OCI-LY7 (cell line): ENCODE measurements at regions not wholly inside any gene's neighbourhood (a gene's known extent, or its start where the extent isn't known, plus 50 kb on each side); places are given as distances from the start of the nearest gene placed in this dataset.

Experiments
- EZH2phosphoT487 ChIP-seq: fragments of 200-600 bp; sonication (generic); IDR thresholded peaks from 2 replicates; pipeline ENCODE4 v1.6.1; 2018; ENCODE audit warnings: low read depth, borderline replicate concordance, mild to moderate bottlenecking, mixed run types, antibody characterized with exemption, low read length, moderate library complexity, mixed read lengths
- TF ChIP-seq, protein P1 (sequence below): fragments of 200-600 bp; sonication (generic); conservative IDR thresholded peaks from 2 replicates; pipeline ENCODE4 v1.5.1; 2014; ENCODE audit warnings: mild to moderate bottlenecking, antibody characterized with exemption, low read length, moderate library complexity, mixed read lengths

DNA sequence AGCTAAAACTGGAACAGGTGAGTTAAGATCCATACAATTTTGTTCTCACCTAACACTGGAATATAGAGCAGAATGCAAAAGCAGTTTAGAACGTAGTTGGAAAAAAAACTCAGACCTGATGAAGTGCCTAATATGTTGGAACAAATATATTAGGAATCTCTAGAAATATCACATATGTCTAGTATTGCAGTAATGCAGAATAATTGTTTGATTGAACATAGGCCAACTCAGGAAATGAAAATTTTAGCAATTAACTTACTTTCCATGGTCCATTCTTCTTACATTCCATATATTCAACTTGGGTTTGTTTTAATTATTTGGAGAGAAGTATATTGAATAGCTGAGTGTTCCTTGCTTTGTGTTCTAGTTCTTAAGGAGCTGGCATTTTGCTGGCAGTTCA lies 111.8 kb upstream of the ADAMTSL1 start:
- TF ChIP-seq, protein P1, sequence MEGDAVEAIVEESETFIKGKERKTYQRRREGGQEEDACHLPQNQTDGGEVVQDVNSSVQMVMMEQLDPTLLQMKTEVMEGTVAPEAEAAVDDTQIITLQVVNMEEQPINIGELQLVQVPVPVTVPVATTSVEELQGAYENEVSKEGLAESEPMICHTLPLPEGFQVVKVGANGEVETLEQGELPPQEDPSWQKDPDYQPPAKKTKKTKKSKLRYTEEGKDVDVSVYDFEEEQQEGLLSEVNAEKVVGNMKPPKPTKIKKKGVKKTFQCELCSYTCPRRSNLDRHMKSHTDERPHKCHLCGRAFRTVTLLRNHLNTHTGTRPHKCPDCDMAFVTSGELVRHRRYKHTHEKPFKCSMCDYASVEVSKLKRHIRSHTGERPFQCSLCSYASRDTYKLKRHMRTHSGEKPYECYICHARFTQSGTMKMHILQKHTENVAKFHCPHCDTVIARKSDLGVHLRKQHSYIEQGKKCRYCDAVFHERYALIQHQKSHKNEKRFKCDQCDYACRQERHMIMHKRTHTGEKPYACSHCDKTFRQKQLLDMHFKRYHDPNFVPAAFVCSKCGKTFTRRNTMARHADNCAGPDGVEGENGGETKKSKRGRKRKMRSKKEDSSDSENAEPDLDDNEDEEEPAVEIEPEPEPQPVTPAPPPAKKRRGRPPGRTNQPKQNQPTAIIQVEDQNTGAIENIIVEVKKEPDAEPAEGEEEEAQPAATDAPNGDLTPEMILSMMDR = no peak
- no peak for TF ChIP-seq EZH2phosphoT487
